GM18870 (cell line): ENCODE measurements at regions not wholly inside any gene's neighbourhood (a gene's known extent, or its start where the extent isn't known, plus 50 kb on each side); places are given as distances from the start of the nearest gene placed in this dataset.

Experiments used
- ATAC-seq: cut with Tn5 transposase; IDR thresholded peaks from one replicate; pipeline ENCODE4 v1.9.1; 2021; ENCODE audit warnings: moderate library complexity; ENCODE audit not compliant: unreplicated experiment

DNA sequence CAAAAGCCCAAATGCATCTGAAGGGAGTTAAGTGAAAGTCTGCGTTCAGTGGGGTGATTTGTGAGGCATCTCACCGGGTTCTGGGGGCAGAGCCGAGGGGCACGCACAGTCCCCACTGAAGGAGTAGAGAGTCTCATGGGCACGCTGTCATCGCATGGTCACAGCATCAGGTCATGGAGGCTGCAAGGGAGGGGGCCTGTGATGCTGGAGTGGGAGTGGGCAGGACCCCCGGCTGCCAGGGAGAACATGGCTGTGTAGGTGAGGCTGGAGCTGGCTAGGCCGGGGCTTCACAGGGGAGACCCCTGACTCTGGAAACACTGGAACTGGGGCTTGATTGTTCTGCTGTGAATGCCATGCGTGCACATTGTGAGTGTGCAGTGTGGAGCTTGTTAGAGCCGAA lies 360.5 kb downstream of the IRX2 start:
- ATAC-seq: no peak

DNA sequence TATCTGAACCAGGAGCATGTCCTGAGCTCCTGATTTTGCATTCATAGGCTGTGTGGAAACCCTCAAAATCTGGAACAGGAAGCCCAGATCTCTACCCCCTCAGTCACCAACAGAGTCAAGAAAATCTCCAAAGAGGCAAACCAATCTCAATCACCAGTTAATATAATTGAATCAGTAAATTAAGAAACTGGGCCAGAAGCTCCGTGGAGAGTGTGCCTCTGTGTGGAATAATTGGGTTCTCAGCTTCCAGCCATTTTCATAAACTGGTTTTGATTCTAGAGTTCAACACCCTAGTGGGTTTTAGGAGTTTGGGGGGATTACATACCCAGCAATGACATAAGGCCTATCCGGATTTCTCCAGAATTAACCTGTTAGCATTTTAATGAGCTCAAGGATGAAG lies 362.9 kb downstream of the IRX2 start:
- ATAC-seq: no peak

GRCh38 chr5:2387634-2388325 lies 363.7 kb downstream of the IRX2 start:
- ATAC-seq: no peak

DNA sequence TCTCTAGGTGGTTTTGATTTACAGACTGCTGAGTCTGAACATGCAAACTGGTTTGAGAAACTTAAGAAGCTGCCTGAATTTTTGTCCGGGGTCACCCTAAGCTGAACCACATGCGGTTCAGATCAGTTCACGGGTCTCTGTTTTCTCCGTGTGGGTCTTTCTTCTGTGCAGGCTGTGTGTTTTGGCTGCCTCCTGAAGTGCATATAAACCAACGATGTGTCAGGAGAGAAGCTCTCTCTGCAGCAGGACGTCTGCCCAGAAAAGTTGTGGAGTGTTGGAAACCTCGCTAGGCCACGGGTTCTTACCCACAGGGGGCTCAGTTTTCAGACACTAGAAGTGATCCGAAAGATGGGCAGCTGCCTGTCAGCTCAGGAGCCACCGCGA lies 364.2 kb downstream of the IRX2 start:
- ATAC-seq: no peak

DNA sequence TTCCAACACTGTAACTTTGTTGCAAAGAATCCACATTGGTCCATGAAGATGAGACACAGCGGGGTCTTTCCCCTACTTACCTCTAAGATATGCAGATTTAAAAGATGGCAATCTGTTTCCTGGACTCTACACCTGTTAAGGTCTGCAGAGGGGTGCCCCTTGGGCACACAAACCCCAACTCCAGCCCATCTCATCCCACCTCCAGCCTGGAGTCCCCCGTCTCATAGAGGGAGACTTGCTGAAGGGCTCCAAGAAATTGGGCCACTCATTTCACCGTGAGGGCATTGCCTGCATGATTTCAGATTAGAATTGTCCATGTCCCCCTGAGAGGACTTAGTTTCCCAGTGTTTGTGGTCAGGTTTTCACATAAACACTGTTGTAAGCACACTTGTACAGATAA lies 365.7 kb downstream of the IRX2 start:
- no peak for ATAC-seq

GRCh38 chr5:2383698-2384065 lies 367.8 kb downstream of the IRX2 start:
- no peak for ATAC-seq

DNA sequence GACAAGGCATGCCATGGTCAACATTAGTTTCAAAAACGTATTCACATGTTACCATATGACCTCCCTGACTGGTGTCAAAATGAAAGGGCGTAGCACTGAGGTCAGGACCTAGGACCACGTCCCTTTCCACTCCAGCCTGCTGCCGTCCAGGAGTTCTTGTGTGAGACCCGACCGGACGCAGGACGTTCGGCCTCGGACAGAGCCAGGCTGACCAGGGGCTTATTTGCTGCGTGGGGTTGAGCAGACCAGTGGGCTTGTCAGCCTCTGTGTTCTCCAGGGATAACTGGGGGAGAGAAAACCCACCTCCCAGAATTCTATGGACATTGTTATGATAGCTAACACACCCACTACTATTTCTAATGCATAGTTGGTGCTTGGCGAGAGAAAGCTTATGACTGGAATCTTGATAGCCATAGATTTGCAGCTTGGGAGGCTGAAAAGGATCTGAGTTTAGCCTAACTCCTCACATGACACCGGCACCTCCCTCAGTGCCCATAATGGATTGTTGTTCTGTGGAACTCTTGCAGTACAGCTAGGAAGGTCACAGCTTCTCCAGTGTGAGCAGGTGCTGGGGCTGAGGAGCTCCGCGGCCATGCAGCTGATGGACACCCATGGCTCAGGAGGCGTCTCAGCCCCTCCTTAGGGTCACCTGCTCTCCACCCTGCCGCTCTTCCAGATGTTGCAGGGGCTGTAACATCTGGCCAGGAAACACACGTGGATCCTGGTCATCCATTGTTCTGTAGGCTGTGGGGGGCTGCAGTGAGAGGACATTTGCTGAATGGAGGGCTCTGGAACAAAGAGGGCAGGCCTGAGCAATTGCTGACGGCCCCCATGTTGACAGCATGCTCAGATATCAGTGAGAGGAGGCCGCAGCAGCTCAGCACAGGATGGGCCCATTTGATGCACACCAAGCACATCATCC lies 368.4 kb downstream of the IRX2 start:
- ATAC-seq: no peak

GRCh38 chr5:2381861-2382260 lies 369.6 kb downstream of the IRX2 start:
- no peak for ATAC-seq

DNA sequence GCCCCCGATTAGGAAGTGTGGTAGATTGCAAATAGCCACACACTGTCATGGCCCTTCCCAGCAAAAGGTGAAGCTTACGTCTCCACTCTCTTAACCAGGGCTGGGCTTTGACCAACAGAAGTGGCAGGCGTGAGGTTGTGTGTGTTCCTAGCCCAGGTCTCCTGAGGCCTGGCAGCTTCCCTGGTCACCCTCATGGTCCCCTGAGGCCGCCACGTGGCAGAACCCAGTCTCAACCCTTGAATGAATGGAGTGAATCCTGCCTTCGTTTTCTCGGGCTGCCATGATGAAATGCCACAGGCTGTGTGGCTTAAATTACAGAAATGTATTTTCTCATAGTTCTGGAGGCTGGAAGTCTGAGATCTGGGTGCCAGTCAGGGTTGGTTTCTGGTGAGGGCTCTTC lies 370.4 kb downstream of the IRX2 start:
- no peak for ATAC-seq

GRCh38 chr5:2378976-2379375 lies 372.5 kb downstream of the IRX2 start:
- ATAC-seq: no peak

DNA sequence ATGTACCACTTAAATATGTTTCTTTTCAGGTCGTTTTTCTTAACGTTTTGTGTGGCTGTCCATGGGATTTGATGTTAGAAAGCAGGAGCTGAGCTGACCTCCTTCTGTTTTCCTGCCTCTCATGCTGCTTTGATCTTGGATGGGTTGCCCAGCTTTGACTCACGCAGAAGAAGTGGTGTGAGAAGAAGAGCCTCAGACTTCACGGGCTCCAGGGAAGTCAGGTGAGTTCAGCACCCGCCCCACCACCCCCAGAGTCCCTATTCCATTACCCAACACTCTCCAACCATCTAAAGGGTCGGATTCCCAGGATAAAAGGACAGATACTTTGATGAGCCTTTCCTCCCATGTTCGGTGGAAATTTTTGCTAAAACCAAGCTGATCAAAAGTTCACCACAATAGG lies 373.4 kb downstream of the IRX2 start:
- no peak for ATAC-seq

- ATAC-seq: no peak
Measured at GRCh38 chr5:2376486-2376885, 375.0 kb downstream of the IRX2 start.

DNA sequence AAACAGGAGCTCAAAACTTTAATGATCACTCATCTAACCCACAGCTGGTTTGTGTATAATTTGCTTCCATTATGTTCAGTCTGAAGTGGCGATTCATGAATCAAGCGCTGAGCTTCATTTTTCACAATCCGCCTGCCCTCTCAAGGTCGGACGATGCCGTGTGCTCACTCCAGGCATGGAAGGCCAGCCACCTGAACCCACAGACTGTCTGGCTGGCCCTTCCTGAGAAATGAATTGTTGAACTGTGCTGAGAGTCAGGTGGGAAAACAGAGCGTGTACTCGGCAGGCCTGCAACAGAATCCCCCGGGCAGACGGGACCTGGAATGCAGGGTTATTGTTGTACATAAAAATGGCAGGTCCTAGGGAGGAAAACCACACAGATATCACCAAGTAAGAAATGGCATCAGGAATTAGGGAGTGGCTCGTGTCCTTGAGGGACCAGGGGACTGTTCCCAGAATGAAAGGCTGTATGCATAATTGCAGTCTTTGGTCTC lies 375.7 kb downstream of the IRX2 start:
- no peak for ATAC-seq

- no peak for ATAC-seq
Measured at GRCh38 chr5:2375291-2375690, 376.2 kb downstream of the IRX2 start.

DNA sequence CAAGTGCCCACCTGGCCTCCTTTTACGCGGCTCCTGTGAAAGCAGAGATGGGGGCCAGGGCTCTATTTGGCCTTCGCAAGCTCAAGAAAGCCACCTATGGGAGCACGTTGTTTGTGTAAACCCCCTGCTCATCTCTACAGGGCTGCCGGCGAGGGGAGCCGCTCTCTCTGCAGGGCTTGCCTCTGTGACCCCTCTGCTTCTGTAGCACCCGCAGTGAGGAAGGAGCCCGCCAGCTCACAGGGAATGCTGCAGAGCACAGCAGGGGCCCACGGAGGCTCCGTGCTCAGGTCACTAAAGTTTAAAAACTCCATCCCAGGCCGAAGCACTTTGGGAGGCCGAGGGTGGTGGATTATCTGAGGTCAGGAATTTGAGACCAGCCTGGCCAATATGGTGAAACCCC lies 376.8 kb downstream of the IRX2 start:
- ATAC-seq: no peak

GRCh38 chr5:2373631-2374030 lies 377.8 kb downstream of the IRX2 start:
- no peak for ATAC-seq

- no peak for ATAC-seq
Measured at GRCh38 chr5:2371419-2371710, 380.1 kb downstream of the IRX2 start.

DNA sequence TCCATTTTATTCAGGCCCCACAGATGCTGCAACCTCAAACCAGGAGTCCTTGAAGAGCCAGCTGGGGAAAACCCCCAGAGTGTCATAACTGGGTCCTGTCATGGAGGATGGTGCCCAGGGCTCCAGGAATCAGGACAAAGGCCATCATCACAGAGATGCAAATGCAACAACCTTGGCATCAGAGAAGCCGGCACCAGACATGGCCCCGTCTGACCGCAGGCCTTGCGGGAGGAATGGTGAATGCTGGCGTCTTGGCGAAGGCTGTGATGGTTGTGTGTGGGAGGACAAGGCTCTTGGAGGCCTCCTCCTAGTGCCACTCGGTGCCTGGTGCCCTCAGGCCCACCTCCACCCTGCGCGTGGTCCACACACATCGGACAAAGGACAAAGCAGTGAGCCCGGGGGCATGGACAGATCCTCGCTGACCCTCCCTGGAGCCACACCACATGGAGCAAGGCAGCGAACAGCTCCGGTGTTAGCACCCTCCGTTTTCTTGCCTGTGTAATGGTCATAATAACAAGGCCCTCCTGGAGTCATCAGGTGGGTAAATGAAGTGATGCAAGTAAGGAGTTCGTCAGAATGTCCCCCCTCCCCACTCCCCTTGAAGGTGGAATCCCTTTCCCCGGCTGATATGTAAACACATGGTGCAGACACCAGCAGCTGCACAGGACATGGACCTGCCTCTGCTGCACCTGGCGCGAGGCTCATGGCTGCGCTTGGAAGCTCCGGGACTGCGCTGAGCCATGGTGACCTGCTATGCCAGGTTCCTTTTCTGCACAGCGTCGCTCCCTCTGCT lies 380.7 kb downstream of the IRX2 start:
- no peak for ATAC-seq

DNA sequence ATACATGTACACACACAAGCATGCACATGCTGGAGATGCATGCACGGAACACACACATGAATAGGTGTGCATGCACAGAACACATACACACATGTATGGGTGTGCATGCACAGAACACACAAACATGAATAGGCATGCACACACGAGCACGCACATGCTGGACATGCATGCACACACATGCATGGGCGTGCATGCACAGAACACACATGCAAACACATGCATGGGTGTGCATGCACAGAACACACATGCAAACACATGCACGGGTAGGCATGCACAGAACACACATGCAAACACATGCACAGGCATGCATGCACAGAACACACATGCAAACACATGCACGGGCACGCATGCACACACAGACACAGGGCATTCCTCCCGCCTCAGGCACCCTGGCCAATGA lies 382.3 kb downstream of the IRX2 start:
- ATAC-seq: no peak

- no peak for ATAC-seq
Measured at GRCh38 chr5:2366816-2367215, 384.7 kb downstream of the IRX2 start.

- ATAC-seq: no peak
Measured at GRCh38 chr5:2357309-2357708, 394.2 kb downstream of the IRX2 start.

DNA sequence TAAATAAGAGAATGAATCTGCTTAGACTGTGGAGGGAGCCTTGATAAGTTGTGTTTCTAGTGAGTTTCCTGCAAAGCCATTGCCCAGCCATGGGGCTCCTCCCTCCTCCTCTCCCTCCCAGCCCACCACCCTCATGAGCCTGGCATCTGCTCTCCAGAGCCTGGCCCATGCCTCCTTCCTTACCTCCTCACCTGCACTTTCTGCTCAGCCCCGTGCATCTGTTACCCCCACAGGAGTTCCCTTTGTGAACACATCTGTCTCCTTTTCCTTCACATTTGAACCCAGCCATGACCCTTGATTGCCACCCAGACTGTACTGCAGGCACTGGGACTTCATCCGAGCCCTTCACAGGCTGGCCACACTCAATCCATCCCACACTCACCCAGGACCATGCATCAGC lies 395.6 kb downstream of the IRX2 start:
- ATAC-seq: no peak
